IMR-90 (cell line): ENCODE measurements at regions not wholly inside any gene's neighbourhood (a gene's known extent, or its start where the extent isn't known, plus 50 kb on each side); places are given as distances from the start of the nearest gene placed in this dataset.

Experiments
- CTCF ChIP-seq: conservative IDR thresholded peaks from 2 replicates; pipeline ENCODE4 v1.5.1; 2012; ENCODE audit warnings: mild to moderate bottlenecking, low read depth, low read length, improper control_type of control experiment
- FOS ChIP-seq: fragments of 150-350 bp; IDR thresholded peaks from 2 replicates; pipeline ENCODE4 v1.6.1; 2016; ENCODE audit warnings: low read depth, low read length
- POLR2A ChIP-seq: IDR thresholded peaks from 2 replicates; pipeline ENCODE4 v1.6.1; 2012; ENCODE audit warnings: mild to moderate bottlenecking, low read depth, low read length
- SMC3 ChIP-seq: fragments of 150-350 bp; IDR thresholded peaks from 2 replicates; pipeline ENCODE4 v1.6.1; 2016; ENCODE audit warnings: low read depth, mild to moderate bottlenecking, antibody characterized with exemption, low read length, moderate library complexity

- no peak for TF ChIP-seq CTCF
- TF ChIP-seq FOS, result no peak
- no peak for TF ChIP-seq SMC3
- TF ChIP-seq POLR2A, result no peak
These were observed 172.0 kb upstream of the GRB10 start for GRCh38 chr7:50954716-50955115.
